Right ventricle myocardium inferior (tissue), 1 donor: ENCODE measurements at regions not wholly inside any gene's neighbourhood (a gene's known extent, or its start where the extent isn't known, plus 50 kb on each side); places are given as distances from the start of the nearest gene placed in this dataset.
A peak's percentile ranks its signal among the peaks of the same experiment; 100 is the strongest.

Experiments
- ATAC-seq: fragments of 200-7000 bp; cut with Tn5 transposase; one replicate; pipeline ENCODE4 v1.9.1; 2020; ENCODE audit warnings: mild to moderate bottlenecking, moderate library complexity
- DNase-seq: peaks from one replicate; pipeline ENCODE4 v3.0.0; 2021; ENCODE audit errors: missing footprints
- intact Hi-C: fragments of 100-400 bp; cut with DNase I; formaldehyde crosslinking; loops from one replicate; pipeline ENCODE4 v1.11.0; 2022
- donor health status: DM: no; HTN: yes; CAD: no; lungs with severe emphysema.

GRCh38 chr3:74564560-74564959 is 49.9 kb downstream of the CNTN3 start:
- intact Hi-C loops, result no loop called here
- ATAC-seq, result no peak
- DNase-seq, result no peak

- ATAC-seq, result no peak
- intact Hi-C loops, result no loop called here
- no peak for DNase-seq
Measured at GRCh38 chr3:74562558-74563269, 51.7 kb downstream of the CNTN3 start.

GRCh38 chr3:74561881-74562280 is 52.6 kb downstream of the CNTN3 start:
- ATAC-seq (no peak), DNase-seq (no peak)
- intact Hi-C loops, result no loop called here

- intact Hi-C loops, result no loop called here
- no peak for ATAC-seq
- DNase-seq, result no peak
Measured at GRCh38 chr3:74559261-74559660, 55.2 kb downstream of the CNTN3 start.

- ATAC-seq, result no peak
Measured at GRCh38 chr3:74550686-74551085, 63.8 kb downstream of the CNTN3 start.

GRCh38 chr3:74546426-74546825 is 68.0 kb downstream of the CNTN3 start:
- intact Hi-C loops, result no loop called here
- DNase-seq (no peak), ATAC-seq (no peak)

More at GRCh38 chr3:74550686-74551085, 63.8 kb downstream of the CNTN3 start:
- intact Hi-C loops, result no loop called here
- DNase-seq, result no peak

- intact Hi-C loops, result no loop called here
- ATAC-seq (no peak), DNase-seq (no peak)
Measured at GRCh38 chr3:74542441-74542840, 72.0 kb downstream of the CNTN3 start.

- ATAC-seq (no peak), DNase-seq (no peak)
- intact Hi-C loops, result no loop called here
Measured at GRCh38 chr3:74539876-74540275, 74.6 kb downstream of the CNTN3 start.

GRCh38 chr3:74538669-74539068 is 75.8 kb downstream of the CNTN3 start:
- ATAC-seq (no peak), DNase-seq (no peak)
- intact Hi-C loops, result no loop called here

GRCh38 chr3:74537857-74538256 is 76.6 kb downstream of the CNTN3 start:
- ATAC-seq (no peak), DNase-seq (no peak)
- intact Hi-C loops, result no loop called here

- peak; percentile 50 for ATAC-seq
- intact Hi-C loops, result no loop called here
- DNase-seq, result no peak
Measured at GRCh38 chr3:74537164-74537563, 77.3 kb downstream of the CNTN3 start.

- no peak for DNase-seq
- intact Hi-C loops, result no loop called here
- ATAC-seq, result no peak
Measured at GRCh38 chr3:74535281-74535680, 79.2 kb downstream of the CNTN3 start.

- intact Hi-C loops, result no loop called here
Measured at GRCh38 chr3:74534611-74535010, 79.8 kb downstream of the CNTN3 start.

GRCh38 chr3:74532446-74532845 is 82.0 kb downstream of the CNTN3 start:
- DNase-seq (no peak), ATAC-seq (peak; percentile 41)
- intact Hi-C loops, result no loop called here

More at GRCh38 chr3:74534611-74535010, 79.8 kb downstream of the CNTN3 start:
- ATAC-seq (no peak), DNase-seq (no peak)

GRCh38 chr3:74531491-74531890 is 83.0 kb downstream of the CNTN3 start:
- no peak for ATAC-seq
- no peak for DNase-seq
- intact Hi-C loops, result no loop called here

GRCh38 chr3:74529145-74529544 is 85.3 kb downstream of the CNTN3 start:
- ATAC-seq, result no peak
- intact Hi-C loops, result no loop called here
- DNase-seq, result no peak

GRCh38 chr3:74527566-74527965 is 86.9 kb downstream of the CNTN3 start:
- ATAC-seq, result no peak
- intact Hi-C loops, result no loop called here
- DNase-seq, result no peak

GRCh38 chr3:74523811-74524210 is 90.6 kb downstream of the CNTN3 start:
- ATAC-seq, result no peak
- intact Hi-C loops, result no loop called here
- DNase-seq, result no peak

- intact Hi-C loops, result no loop called here
- no peak for DNase-seq
- ATAC-seq, result no peak
Measured at GRCh38 chr3:74520895-74521294, 93.6 kb downstream of the CNTN3 start.

- ATAC-seq (no peak), DNase-seq (no peak)
- intact Hi-C loops, result no loop called here
Measured at GRCh38 chr3:74518610-74519009, 95.8 kb downstream of the CNTN3 start.

GRCh38 chr3:74516019-74516418 is 98.4 kb downstream of the CNTN3 start:
- intact Hi-C loops, result no loop called here
- DNase-seq (no peak), ATAC-seq (no peak)
